ENCODE measurements at regions not wholly inside any gene's neighbourhood (a gene's known extent, or its start where the extent isn't known, plus 50 kb on each side); places are given as distances from the start of the nearest gene placed in this dataset.

DNA sequence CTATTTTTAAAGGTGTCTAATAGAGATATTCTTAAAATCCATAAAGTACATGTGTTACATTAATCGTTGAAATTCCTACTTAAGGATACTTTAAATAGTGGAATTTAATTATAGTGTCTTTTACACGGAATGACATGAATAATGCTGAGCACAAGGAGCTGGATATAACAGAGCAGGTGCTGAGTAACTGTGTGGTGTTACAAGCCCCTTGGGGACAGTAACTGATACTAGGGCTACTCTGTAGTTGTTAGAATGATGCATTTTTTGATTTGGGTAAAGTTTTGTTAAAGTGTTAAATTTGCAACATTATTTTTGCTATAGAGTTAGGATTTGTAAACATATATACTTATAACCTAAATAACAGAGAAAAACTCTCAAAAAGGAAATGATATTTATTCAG is 1496.1 kb downstream of the OTOL1 start:
- TF ChIP-seq, protein P1, sequence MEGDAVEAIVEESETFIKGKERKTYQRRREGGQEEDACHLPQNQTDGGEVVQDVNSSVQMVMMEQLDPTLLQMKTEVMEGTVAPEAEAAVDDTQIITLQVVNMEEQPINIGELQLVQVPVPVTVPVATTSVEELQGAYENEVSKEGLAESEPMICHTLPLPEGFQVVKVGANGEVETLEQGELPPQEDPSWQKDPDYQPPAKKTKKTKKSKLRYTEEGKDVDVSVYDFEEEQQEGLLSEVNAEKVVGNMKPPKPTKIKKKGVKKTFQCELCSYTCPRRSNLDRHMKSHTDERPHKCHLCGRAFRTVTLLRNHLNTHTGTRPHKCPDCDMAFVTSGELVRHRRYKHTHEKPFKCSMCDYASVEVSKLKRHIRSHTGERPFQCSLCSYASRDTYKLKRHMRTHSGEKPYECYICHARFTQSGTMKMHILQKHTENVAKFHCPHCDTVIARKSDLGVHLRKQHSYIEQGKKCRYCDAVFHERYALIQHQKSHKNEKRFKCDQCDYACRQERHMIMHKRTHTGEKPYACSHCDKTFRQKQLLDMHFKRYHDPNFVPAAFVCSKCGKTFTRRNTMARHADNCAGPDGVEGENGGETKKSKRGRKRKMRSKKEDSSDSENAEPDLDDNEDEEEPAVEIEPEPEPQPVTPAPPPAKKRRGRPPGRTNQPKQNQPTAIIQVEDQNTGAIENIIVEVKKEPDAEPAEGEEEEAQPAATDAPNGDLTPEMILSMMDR (IDR thresholded peaks at IDR 0.05 in 2 of 3, conservative IDR thresholded peaks at IDR 0.05 in 1 of 3; ENCODE audit: borderline replicate concordance in 1 of 3, insufficient read depth in 1 of 3, low read depth in 2 of 3, low read length in 2 of 3) = no peak
- TF ChIP-seq EZH2 (IDR thresholded peaks at IDR 0.05) (no peak), CEBPB (IDR thresholded peaks at IDR 0.05; ENCODE audit: low read depth) (no peak), JUND (IDR thresholded peaks at IDR 0.05) (no peak), TCF7L2 (IDR thresholded peaks at IDR 0.05; ENCODE audit: borderline replicate concordance, extremely low read depth, insufficient read depth, insufficient read length) (no peak), POLR2A (IDR thresholded peaks at IDR 0.05; ENCODE audit: borderline replicate concordance, extremely low read depth, insufficient read depth, insufficient read length) (no peak), POLR2AphosphoS5 (IDR thresholded peaks at IDR 0.05; ENCODE audit: low read depth, low read length) (no peak), ZNF274 (IDR thresholded peaks at IDR 0.05; ENCODE audit: low read depth, low read length) (no peak), EZH2phosphoT487 (IDR thresholded peaks at IDR 0.05; ENCODE audit: borderline replicate concordance) (no peak), SRF (IDR thresholded peaks at IDR 0.05; ENCODE audit: low read depth) (no peak), FOSL1 (IDR thresholded peaks at IDR 0.05; ENCODE audit: low read depth) (no peak), SIN3A (IDR thresholded peaks at IDR 0.05; ENCODE audit: low read depth) (no peak), SP1 (IDR thresholded peaks at IDR 0.05; ENCODE audit: low read depth) (no peak)
- TF ChIP-seq, protein P2, sequence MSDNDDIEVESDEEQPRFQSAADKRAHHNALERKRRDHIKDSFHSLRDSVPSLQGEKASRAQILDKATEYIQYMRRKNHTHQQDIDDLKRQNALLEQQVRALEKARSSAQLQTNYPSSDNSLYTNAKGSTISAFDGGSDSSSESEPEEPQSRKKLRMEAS (IDR thresholded peaks at IDR 0.05) = no peak

Measured in HCT116 (cell line).